ENCODE measurements at regions not wholly inside any gene's neighbourhood (a gene's known extent, or its start where the extent isn't known, plus 50 kb on each side); places are given as distances from the start of the nearest gene placed in this dataset.
"Not testable (repeated sequence)": the region's sequence is repeated elsewhere in the genome, so short reads cannot be mapped to it uniquely, and the experiment has no call there.

DNA sequence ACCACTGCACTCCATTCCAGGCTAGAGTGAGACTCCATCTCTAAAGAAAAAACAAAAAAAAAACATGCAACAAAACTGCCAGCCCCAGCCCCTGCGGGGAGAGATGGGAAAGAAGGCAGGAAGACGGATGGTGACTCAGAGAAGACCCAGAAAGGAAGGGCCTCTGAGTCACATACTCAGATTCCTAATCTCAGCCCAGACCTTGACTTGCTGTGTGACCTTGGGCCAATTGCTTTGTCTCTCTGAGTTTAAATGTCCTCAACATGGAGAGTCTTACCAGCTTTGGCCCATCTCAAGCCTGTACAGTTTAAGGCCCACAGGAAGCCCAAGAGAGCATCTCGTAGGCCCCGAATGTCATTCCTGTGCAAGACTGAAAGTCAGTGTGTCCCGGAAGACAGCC, 86.5 kb upstream of the LHX1 start:
- Histone ChIP-seq H3K27me3 (ENCODE audit: insufficient read depth, low read depth, severe bottlenecking) (no peaks in the 10 kb centered on the region), H3K27ac (no peak overlapping the region), H3K36me3 (no peaks in the 10 kb centered on the region), H3K4me3 (ENCODE audit: low read depth, low read length) (no peak overlapping the region), H3K9me3 (ENCODE audit: severe bottlenecking) (no peaks in the 10 kb centered on the region)
- no peak for DNase-seq
- TF ChIP-seq, protein P1, sequence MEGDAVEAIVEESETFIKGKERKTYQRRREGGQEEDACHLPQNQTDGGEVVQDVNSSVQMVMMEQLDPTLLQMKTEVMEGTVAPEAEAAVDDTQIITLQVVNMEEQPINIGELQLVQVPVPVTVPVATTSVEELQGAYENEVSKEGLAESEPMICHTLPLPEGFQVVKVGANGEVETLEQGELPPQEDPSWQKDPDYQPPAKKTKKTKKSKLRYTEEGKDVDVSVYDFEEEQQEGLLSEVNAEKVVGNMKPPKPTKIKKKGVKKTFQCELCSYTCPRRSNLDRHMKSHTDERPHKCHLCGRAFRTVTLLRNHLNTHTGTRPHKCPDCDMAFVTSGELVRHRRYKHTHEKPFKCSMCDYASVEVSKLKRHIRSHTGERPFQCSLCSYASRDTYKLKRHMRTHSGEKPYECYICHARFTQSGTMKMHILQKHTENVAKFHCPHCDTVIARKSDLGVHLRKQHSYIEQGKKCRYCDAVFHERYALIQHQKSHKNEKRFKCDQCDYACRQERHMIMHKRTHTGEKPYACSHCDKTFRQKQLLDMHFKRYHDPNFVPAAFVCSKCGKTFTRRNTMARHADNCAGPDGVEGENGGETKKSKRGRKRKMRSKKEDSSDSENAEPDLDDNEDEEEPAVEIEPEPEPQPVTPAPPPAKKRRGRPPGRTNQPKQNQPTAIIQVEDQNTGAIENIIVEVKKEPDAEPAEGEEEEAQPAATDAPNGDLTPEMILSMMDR (IDR thresholded peaks at IDR 0.05; ENCODE audit: low read depth, low read length), result no peak

DNA sequence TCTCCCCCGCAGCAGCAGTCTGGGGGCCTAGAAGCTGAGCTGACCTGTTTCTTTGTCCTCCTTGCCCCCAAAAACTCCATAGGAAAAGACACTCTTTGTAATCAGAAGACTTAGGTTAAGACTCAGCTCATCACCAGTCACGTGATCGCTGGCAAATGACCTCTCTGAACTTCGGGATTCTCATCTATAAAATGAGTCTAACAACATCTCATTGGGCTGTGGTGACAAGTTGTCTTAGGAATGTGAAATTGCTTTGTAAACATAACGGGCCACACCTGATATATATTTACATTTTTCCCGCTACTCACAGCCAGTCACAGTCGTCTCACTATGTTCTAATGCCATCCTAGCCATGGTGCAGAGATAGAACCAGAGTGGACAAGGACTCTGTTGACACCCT, 86.0 kb upstream of the LHX1 start:
- no peak overlapping the region for H3K27ac ChIP-seq
- H3K4me3 ChIP-seq (ENCODE audit: low read depth, low read length), result no peak overlapping the region
- H3K9me3 ChIP-seq (ENCODE audit: severe bottlenecking), result no peaks in the 10 kb centered on the region
- no peaks in the 10 kb centered on the region for H3K36me3 ChIP-seq
- DNase-seq, result no peak
- H3K27me3 ChIP-seq (ENCODE audit: insufficient read depth, low read depth, severe bottlenecking), result no peaks in the 10 kb centered on the region
- TF ChIP-seq, protein P1 (IDR thresholded peaks at IDR 0.05; ENCODE audit: low read depth, low read length), result no peak

DNA sequence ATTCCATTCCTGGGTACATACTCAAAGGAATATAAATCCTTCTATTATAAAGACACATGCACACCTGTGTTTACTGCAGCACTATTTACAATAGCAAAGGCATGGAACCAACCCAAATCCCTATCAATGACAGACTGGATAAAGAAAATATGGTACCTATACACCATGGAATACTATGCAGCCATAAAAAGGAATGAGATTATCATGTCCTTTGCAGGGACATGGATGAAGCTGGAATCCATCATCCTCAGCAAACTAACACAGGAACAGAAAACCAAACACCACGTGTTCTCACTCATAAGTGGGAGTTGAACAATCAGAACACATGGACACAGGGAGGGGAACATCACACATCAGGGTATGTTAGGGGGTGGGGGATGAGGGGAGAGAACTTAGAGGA, 84.8 kb upstream of the LHX1 start:
- DNase-seq; H3K27me3 ChIP-seq (ENCODE audit: insufficient read depth, low read depth, severe bottlenecking); H3K9me3 ChIP-seq (ENCODE audit: severe bottlenecking); H3K27ac ChIP-seq; H3K36me3 ChIP-seq; H3K4me3 ChIP-seq (ENCODE audit: low read depth, low read length): not testable (repeated sequence)

DNA sequence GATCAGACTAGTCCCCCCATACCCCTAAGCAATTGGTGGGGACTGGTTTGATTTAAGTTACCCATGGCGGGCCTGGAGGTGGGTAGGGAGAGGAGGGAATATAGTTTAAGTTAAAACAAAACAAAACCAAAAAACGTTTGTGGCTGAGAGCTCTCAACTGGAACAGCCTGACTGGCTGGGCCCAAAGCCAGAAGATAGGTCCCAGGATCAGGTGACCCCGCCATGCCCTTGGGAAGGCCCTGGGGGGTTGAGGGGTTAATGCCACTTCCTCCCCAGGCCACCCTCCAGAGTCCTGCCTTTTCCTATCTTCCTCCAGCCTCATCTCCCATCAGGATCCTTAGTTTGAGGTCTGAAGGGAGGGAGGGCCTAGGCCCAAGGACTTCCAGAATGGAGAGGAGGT, 82.3 kb upstream of the LHX1 start:
- TF ChIP-seq, protein P1 (IDR thresholded peaks at IDR 0.05; ENCODE audit: low read depth, low read length), result no peak
- DNase-seq, result no peak
- Histone ChIP-seq H3K4me3 (ENCODE audit: low read depth, low read length) (no peak overlapping the region), H3K9me3 (ENCODE audit: severe bottlenecking) (no peaks in the 10 kb centered on the region), H3K36me3 (no peaks in the 10 kb centered on the region), H3K27me3 (ENCODE audit: insufficient read depth, low read depth, severe bottlenecking) (no peaks in the 10 kb centered on the region), H3K27ac (no peak overlapping the region)

DNA sequence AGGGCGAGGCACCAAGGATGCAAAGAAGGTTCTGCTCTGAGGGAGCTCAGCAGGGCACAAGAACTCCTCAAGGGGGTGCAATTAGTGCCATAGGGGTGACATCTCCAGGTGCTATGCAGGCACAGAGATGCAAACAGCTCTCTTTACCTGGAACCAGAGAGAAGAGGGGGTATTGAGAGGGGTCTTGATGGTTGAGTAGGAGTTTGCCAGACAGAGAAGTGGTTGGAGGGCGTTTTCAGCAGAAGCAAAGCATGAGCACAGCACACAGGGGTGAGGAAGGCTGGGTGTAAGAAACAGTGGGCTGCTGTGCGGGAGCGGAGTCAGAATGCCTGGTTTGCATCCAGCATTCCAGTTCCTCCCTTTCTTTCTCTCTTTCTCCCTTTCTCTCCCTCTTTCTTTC, 81.8 kb upstream of the LHX1 start:
- TF ChIP-seq, protein P1 (IDR thresholded peaks at IDR 0.05; ENCODE audit: low read depth, low read length), result no peak
- H3K27me3 ChIP-seq (ENCODE audit: insufficient read depth, low read depth, severe bottlenecking), result no peaks in the 10 kb centered on the region
- no peaks in the 10 kb centered on the region for H3K9me3 ChIP-seq (ENCODE audit: severe bottlenecking)
- no peak overlapping the region for H3K27ac ChIP-seq
- no peak for DNase-seq
- H3K36me3 ChIP-seq, result no peaks in the 10 kb centered on the region
- no peak overlapping the region for H3K4me3 ChIP-seq (ENCODE audit: low read depth, low read length)

DNA sequence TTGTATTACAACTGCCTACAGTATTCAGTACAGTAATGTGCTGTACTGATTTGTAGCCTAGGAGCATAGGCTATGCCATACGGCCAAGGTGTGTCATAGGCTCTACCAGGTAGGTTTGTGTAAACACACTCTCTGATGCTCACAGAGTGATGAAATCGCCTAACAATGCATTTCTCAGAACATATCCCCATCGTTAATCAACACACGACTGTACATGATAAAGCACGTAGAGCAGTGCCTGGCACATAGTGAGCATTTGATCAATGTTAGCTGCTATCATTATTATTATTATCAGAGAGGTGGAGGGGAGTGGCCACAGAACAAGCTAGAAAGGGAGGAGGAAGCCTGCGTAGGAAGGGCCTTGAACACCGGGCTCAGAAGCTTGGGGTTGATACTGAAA, 81.1 kb upstream of the LHX1 start:
- H3K36me3 ChIP-seq, result no peaks in the 10 kb centered on the region
- H3K27ac ChIP-seq, result no peak overlapping the region
- H3K9me3 ChIP-seq (ENCODE audit: severe bottlenecking), result no peaks in the 10 kb centered on the region
- no peak for DNase-seq
- H3K4me3 ChIP-seq (ENCODE audit: low read depth, low read length), result no peak overlapping the region
- H3K27me3 ChIP-seq (ENCODE audit: insufficient read depth, low read depth, severe bottlenecking), result no peaks in the 10 kb centered on the region
- TF ChIP-seq, protein P1 (IDR thresholded peaks at IDR 0.05; ENCODE audit: low read depth, low read length), result no peak

Measured in WERI-Rb-1 (cell line).